ENCODE measurements at regions not wholly inside any gene's neighbourhood (a gene's known extent, or its start where the extent isn't known, plus 50 kb on each side); places are given as distances from the start of the nearest gene placed in this dataset.

- no peak for TF ChIP-seq CTCF (IDR thresholded peaks at IDR 0.05)
- TF ChIP-seq POLR2AphosphoS5 (IDR thresholded peaks at IDR 0.05) = no peak
Measured at GRCh38 chr6:49225471-49225870, 237.6 kb downstream of the MMUT start.
